ENCODE measurements at regions not wholly inside any gene's neighbourhood (a gene's known extent, or its start where the extent isn't known, plus 50 kb on each side); places are given as distances from the start of the nearest gene placed in this dataset.

- no peak overlapping the region for H4K5ac ChIP-seq (ENCODE audit: low read depth, low read length)
- H3K36me3 ChIP-seq (ENCODE audit: control insufficient read depth, insufficient read depth, low read length): no peaks in the 10 kb centered on the region
- H3K4me1 ChIP-seq (ENCODE audit: control insufficient read depth, insufficient read depth, low read length): no peaks in the 10 kb centered on the region
- BruUV-seq (replicated peaks): no TSS peak
- H2BK20ac ChIP-seq (ENCODE audit: low read depth, low read length): no peak overlapping the region
- H4K8ac ChIP-seq (ENCODE audit: low read depth in 2 of 2, low read length in 2 of 2): no peak overlapping the region
- H3K4me3 ChIP-seq (ENCODE audit: insufficient read depth, low read depth, low read length): no peak overlapping the region
- no peak overlapping the region for H2BK5ac ChIP-seq (ENCODE audit: low read depth, low read length, poor library complexity, severe bottlenecking)
- ATAC-seq (ENCODE audit: low read depth): no peak
- no peak overlapping the region for H3K9ac ChIP-seq (ENCODE audit: low read depth, low read length)
- dilution Hi-C loops (cut with HindIII; ENCODE audit: low sequenced_read_pairs, unreplicated experiment): no loop called here
- no peaks in the 10 kb centered on the region for H3K27me3 ChIP-seq (ENCODE audit: control insufficient read depth, insufficient read depth, low read length)
- no peaks in the 10 kb centered on the region for H3K79me1 ChIP-seq (ENCODE audit: low read depth in 1 of 2, low read length in 2 of 2)
- CTCF ChIA-PET: no interaction called here
- no CpG with 5 or more reads among the region's 10 CpGs for WGBS, 2 experiments (ENCODE audit: extremely low coverage in 2 of 2, insufficient read length in 1 of 2)
- DNase-seq: no peak
- no peaks in the 10 kb centered on the region for H4K20me1 ChIP-seq (ENCODE audit: insufficient read depth, low read length)
- H2AFZ ChIP-seq (replicated peaks; ENCODE audit: low read length, poor library complexity): no peak overlapping the region
- H3K4me2 ChIP-seq (ENCODE audit: low read depth, low read length): no peak overlapping the region
- H2AK5ac ChIP-seq (ENCODE audit: low read depth, low read length): no peak overlapping the region
- no peak overlapping the region for H2AK9ac ChIP-seq (replicated peaks; ENCODE audit: low read depth, low read length, poor library complexity)
- no peak overlapping the region for H4K91ac ChIP-seq (ENCODE audit: insufficient read depth, low read depth, low read length)
- H2BK120ac ChIP-seq (ENCODE audit: low read depth, low read length): no peak overlapping the region
- H3K23ac ChIP-seq (ENCODE audit: low read depth, low read length): no peak overlapping the region
- POLR2A ChIA-PET (ENCODE audit: unreplicated experiment): no interaction called here
- no peak overlapping the region for H3K18ac ChIP-seq (ENCODE audit: low read depth, low read length)
- peaks cover 15% of the 10 kb centered on the region; the same call in 1 of the 2 replicates for H3K9me3 ChIP-seq (ENCODE audit: control insufficient read depth, insufficient read depth, low read length)
- no peak overlapping the region for H3K14ac ChIP-seq (replicated peaks; ENCODE audit: low read depth, low read length)
- in situ Hi-C loops (cut with MboI; ENCODE audit: low sequenced_read_pairs): no loop called here
- no peaks in the 10 kb centered on the region for H3K9me1 ChIP-seq (ENCODE audit: insufficient read depth, low read length)
- H2BK15ac ChIP-seq (ENCODE audit: low read depth, low read length): no peak overlapping the region
- no peak overlapping the region for H3K27ac ChIP-seq (ENCODE audit: insufficient read depth, low read length)
- H3K4ac ChIP-seq (ENCODE audit: low read depth, low read length): no peak overlapping the region
- no peak overlapping the region for H3K56ac ChIP-seq (ENCODE audit: extremely low read depth, insufficient read depth, low read length)
- no peak for TF ChIP-seq NFE2L2 (IDR thresholded peaks at IDR 0.05; ENCODE audit: low read depth, low read length)
- no peak for TF ChIP-seq MAZ (IDR thresholded peaks at IDR 0.05; ENCODE audit: borderline replicate concordance, low read depth, low read length)
- no peak for TF ChIP-seq CTCF (conservative IDR thresholded peaks at IDR 0.05; ENCODE audit: low read depth, low read length)
- no peak for TF ChIP-seq POLR2A (IDR thresholded peaks at IDR 0.05; ENCODE audit: low read depth, low read length)
- TF ChIP-seq RFX5 (IDR thresholded peaks at IDR 0.05; ENCODE audit: low read depth, low read length): no peak
- TF ChIP-seq ELK1 (IDR thresholded peaks at IDR 0.05; ENCODE audit: borderline replicate concordance, low read depth, low read length): no peak
- no peak for TF ChIP-seq SMC3 (IDR thresholded peaks at IDR 0.05; ENCODE audit: low read depth, low read length)
- intact Hi-C loops (cut with micrococcal nuclease): loop anchor here (10.0 kb wide), 1 partner anchor 59 kb away; no protein-coding TSS in a partner anchor
These were observed 134.7 kb upstream of the RNF32 start for GRCh38 chr7:156505876-156506275.
